SK-N-SH treated with all-trans-retinoic acid at 6 μM for 48 hours (cell line): ENCODE measurements at regions not wholly inside any gene's neighbourhood (a gene's known extent, or its start where the extent isn't known, plus 50 kb on each side); places are given as distances from the start of the nearest gene placed in this dataset.

Experiments
- CSDC2 ChIP-seq: fragments of 250-450 bp; sonication (Bioruptor Pico); IDR thresholded peaks from 2 replicates; pipeline ENCODE4 v1.5.0; 2020; ENCODE audit warnings: mild to moderate bottlenecking, moderate library complexity
- CSRNP3 ChIP-seq: fragments of 250-450 bp; sonication (Bioruptor Pico); IDR thresholded peaks from 2 replicates; pipeline ENCODE4 v1.5.1; 2021; ENCODE audit warnings: mild to moderate bottlenecking, moderate library complexity
- OSR1 ChIP-seq: fragments of 250-450 bp; sonication (Bioruptor Pico); IDR thresholded peaks from 2 replicates; pipeline ENCODE4 v1.8.0; 2022; ENCODE audit warnings: moderate library complexity, mild to moderate bottlenecking, inconsistent platforms
- PATZ1 ChIP-seq: fragments of 250-450 bp; sonication (Bioruptor Pico); IDR thresholded peaks from 2 replicates; pipeline ENCODE4 v1.8.0; 2020; ENCODE audit warnings: mild to moderate bottlenecking, moderate library complexity, borderline replicate concordance
- ZFP30 ChIP-seq: fragments of 450-650 bp; formaldehyde crosslinking; IDR thresholded peaks from 2 replicates; pipeline ENCODE4 v1.5.0; 2022; ENCODE audit warnings: mild to moderate bottlenecking, moderate library complexity
- ZNF565 ChIP-seq: fragments of 450-650 bp; formaldehyde crosslinking; conservative IDR thresholded peaks from 2 replicates; pipeline ENCODE4 v1.5.0; 2020; ENCODE audit warnings: low read depth, mild to moderate bottlenecking, moderate library complexity
- ZNF8 ChIP-seq: fragments of 450-650 bp; formaldehyde crosslinking; IDR thresholded peaks from 2 replicates; pipeline ENCODE4 v1.5.0; 2020; ENCODE audit warnings: mild to moderate bottlenecking, moderate library complexity

GRCh38 chr11:70577948-70578347 lies 179.6 kb downstream of the CTTN start:
- TF ChIP-seq PATZ1, result no peak
- no peak for TF ChIP-seq ZFP30 (CRISPR knock-in tag)
- TF ChIP-seq ZNF565 (CRISPR knock-in tag), result no peak
- TF ChIP-seq OSR1, result no peak
- TF ChIP-seq CSDC2 (CRISPR knock-in tag), result no peak
- TF ChIP-seq CSRNP3 (CRISPR knock-in tag), result no peak
- TF ChIP-seq ZNF8 (CRISPR knock-in tag), result no peak
